MM.1S (cell line): ENCODE measurements at regions not wholly inside any gene's neighbourhood (a gene's known extent, or its start where the extent isn't known, plus 50 kb on each side); places are given as distances from the start of the nearest gene placed in this dataset.

Source experiments
- EZH2 ChIP-seq: fragments of 300-600 bp; sonication (generic); optimal IDR thresholded peaks from 2 replicates; pipeline ENCODE3; 2017; ENCODE audit warnings: low read depth, mild to moderate bottlenecking, antibody characterized with exemption, low read length, mixed read lengths
- TF ChIP-seq, protein P1 (sequence below): fragments of 300-600 bp; sonication (generic); IDR thresholded peaks from 2 replicates; pipeline ENCODE4 v1.5.1; 2016; ENCODE audit warnings: antibody characterized with exemption, low read length, mixed read lengths

DNA sequence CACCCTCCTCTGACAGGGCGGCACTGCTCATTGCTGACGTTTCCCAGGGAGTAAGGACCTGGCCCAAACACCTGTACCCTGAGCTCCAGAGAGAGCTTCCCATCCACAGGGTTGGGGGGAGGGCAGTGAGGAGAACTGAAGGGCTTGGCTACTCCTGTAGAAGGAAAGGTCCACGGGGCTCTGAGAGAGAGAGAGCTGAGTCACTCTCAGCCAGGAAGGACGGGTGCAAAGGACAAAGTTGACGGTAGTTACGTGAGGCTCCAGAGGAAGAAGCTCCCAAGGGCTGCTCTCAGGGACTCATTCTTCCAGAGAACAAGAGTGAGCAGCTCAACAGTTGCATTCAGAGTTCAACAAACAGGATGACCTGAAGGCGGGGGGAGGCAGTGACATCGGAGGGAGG is 852.5 kb downstream of the GALR1 start:
- no peak for TF ChIP-seq EZH2
- TF ChIP-seq, protein P1, sequence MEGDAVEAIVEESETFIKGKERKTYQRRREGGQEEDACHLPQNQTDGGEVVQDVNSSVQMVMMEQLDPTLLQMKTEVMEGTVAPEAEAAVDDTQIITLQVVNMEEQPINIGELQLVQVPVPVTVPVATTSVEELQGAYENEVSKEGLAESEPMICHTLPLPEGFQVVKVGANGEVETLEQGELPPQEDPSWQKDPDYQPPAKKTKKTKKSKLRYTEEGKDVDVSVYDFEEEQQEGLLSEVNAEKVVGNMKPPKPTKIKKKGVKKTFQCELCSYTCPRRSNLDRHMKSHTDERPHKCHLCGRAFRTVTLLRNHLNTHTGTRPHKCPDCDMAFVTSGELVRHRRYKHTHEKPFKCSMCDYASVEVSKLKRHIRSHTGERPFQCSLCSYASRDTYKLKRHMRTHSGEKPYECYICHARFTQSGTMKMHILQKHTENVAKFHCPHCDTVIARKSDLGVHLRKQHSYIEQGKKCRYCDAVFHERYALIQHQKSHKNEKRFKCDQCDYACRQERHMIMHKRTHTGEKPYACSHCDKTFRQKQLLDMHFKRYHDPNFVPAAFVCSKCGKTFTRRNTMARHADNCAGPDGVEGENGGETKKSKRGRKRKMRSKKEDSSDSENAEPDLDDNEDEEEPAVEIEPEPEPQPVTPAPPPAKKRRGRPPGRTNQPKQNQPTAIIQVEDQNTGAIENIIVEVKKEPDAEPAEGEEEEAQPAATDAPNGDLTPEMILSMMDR = no peak
